Esophagus squamous epithelium (tissue), 5 donors: ENCODE measurements at regions not wholly inside any gene's neighbourhood (a gene's known extent, or its start where the extent isn't known, plus 50 kb on each side); places are given as distances from the start of the nearest gene placed in this dataset.

Experiments used
- DNase-seq: peaks from one replicate; lab custom pipeline; 2025; lab: John Stamatoyannopoulos, UW
- H3K27ac ChIP-seq, 4 donors: fragments of 200-600 bp; sonication (generic); one replicate each; pipeline ENCODE4 v1.5.1; 2016 to 2019; ENCODE audit warnings: mild to moderate bottlenecking in 1 of 4
- H3K27me3 ChIP-seq, 4 donors: fragments of 200-600 bp; sonication (generic); 1 replicate in 3 of 4; 2 replicates in 1 of 4; pipeline versions ENCODE4 v1.5.1 to v1.6.0; 2017 to 2021; ENCODE audit warnings: antibody characterized with exemption in 1 of 4
- H3K36me3 ChIP-seq, 3 donors: fragments of 200-600 bp; sonication (generic); one replicate each; pipeline ENCODE4 v1.5.1; 2016 to 2019
- H3K4me1 ChIP-seq, 3 donors: fragments of 200-600 bp; sonication (generic); one replicate each; pipeline ENCODE4 v1.5.1; 2017 to 2019
- H3K4me3 ChIP-seq, 4 donors: fragments of 200-600 bp; sonication (generic); 1 replicate in 3 of 4; 2 replicates in 1 of 4; pipeline ENCODE4 v1.5.1; 2016 to 2019; ENCODE audit warnings: mild to moderate bottlenecking in 2 of 4, moderate library complexity in 1 of 4
- H3K9me3 ChIP-seq, 3 donors: fragments of 200-600 bp; sonication (generic); one replicate each; pipeline ENCODE4 v1.5.1; 2016 to 2019
- CTCF ChIP-seq, 6 experiments: fragments of 450-650 bp in 4 of 6; fragments of 200-600 bp in 2 of 6; sonication (generic) in 2 of 6; IDR thresholded peaks; one replicate each; pipeline ENCODE4 v1.5.1; 2016 to 2019; ENCODE audit warnings: antibody characterized with exemption in 6 of 6, mild to moderate bottlenecking in 4 of 6, moderate library complexity in 4 of 6
- POLR2A ChIP-seq, 4 donors: fragments of 450-650 bp; IDR thresholded peaks; one replicate each; pipeline ENCODE4 v1.6.1; 2017; ENCODE audit warnings: antibody characterized with exemption in 4 of 4, mild to moderate bottlenecking in 4 of 4, moderate library complexity in 3 of 4
- WGBS, 2 donors: methylation state at CpG; one replicate each; pipeline ENCODE4 v1.1.5; 2018; 5-methylcytosine and 5-hydroxymethylcytosine counted together
- intact Hi-C: fragments of 100-400 bp; cut with DNase I; formaldehyde crosslinking; loops from one replicate; pipeline ENCODE4 v1.15.0; 2022
- donor health status: DM: yes; HTN: yes; CAD: no.

- no peaks in the 10 kb centered on the region for H3K9me3 ChIP-seq
- no peak for DNase-seq
- WGBS, 2 donors, result 73 to 79% methylated on average over 2 of the region's 2 CpGs
- TF ChIP-seq CTCF (IDR thresholded peaks at IDR 0.05), result no peak
- TF ChIP-seq POLR2A (IDR thresholded peaks at IDR 0.05), result no peak
- H3K4me1 ChIP-seq, result peaks cover 0 to 5% (median 0%) of the 10 kb centered on the region in 3 donors
- no peak overlapping the region for H3K27ac ChIP-seq
- H3K36me3 ChIP-seq, result no peaks in the 10 kb centered on the region
- H3K27me3 ChIP-seq, result no peaks in the 10 kb centered on the region
- no peak overlapping the region for H3K4me3 ChIP-seq
- intact Hi-C loops, result no loop called here
These were observed 72.5 kb upstream of the SLC38A4 start for GRCh38 chr12:46898152-46898931.

DNA sequence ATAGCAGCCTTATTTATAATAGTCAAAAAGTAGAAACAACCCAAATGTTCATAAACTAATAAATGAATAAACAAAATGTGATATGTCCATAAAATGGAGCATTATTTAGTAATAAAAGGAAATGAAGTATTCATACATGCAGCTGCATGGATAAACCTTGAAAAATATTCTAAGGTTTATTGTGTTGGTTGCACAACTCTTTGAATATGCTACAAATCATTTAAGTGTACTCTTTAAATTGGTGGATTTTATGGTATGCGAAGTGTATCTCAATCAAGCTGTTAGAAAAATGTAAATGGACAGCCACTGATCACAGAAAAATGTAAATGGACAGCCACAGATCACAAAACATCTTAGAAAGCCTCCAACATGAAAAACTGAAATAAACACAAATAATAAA, 73.2 kb upstream of the SLC38A4 start:
- H3K4me1 ChIP-seq, result peaks cover 0 to 5% (median 0%) of the 10 kb centered on the region in 3 donors
- H3K9me3 ChIP-seq, result no peaks in the 10 kb centered on the region
- intact Hi-C loops, result no loop called here
- TF ChIP-seq CTCF (IDR thresholded peaks at IDR 0.05) (no peak), POLR2A (IDR thresholded peaks at IDR 0.05) (no peak)
- H3K4me3 ChIP-seq, result no peak overlapping the region
- no peak for DNase-seq
- no peaks in the 10 kb centered on the region for H3K27me3 ChIP-seq
- WGBS, 2 donors, result 86 to 100% methylated on average over 1 of the region's 1 CpG
- H3K36me3 ChIP-seq, result no peaks in the 10 kb centered on the region
- no peak overlapping the region for H3K27ac ChIP-seq

DNA sequence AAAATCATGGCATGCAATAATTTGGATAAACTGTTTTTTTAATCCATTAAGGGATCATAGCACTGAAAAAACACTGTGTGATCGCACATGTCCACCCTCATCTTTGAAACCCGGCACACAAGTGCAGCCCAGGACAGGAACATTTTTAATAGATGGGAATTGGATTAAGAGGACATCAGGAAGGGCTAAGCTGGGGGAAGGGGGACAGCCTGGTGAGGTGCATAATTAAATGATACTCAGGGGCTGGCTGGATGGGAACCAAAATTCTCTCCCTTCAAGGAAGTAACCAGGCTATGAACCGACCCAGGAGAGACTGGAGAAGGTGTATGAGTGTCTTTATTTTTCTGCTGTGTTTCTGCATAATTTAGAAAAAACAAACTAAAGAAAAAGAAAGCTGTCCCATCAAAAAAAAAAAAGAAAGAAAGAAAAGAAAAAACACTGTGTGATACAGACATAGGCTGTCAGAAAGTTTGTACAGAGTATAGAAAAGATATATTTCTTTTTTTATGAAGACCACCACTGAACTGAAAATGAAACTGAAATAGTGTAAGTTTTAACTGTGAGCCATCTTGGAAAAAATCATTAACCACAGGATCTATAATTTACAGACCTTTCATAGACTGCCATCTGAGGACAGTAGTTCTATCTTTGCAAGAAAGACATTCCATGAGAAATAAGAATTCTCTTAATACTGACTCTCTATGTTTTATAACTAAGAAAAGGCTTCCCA, 75.1 kb upstream of the SLC38A4 start:
- H3K4me1 ChIP-seq, result peaks cover 0 to 15% (median 0%) of the 10 kb centered on the region in 3 donors
- intact Hi-C loops, result no loop called here
- H3K27me3 ChIP-seq, result no peaks in the 10 kb centered on the region
- TF ChIP-seq CTCF (IDR thresholded peaks at IDR 0.05) (no peak), POLR2A (IDR thresholded peaks at IDR 0.05) (no peak)
- 81% methylated on average over 3 of the region's 3 CpGs for WGBS, 2 donors
- no peaks in the 10 kb centered on the region for H3K36me3 ChIP-seq
- no peaks in the 10 kb centered on the region for H3K9me3 ChIP-seq
- DNase-seq, result no peak
- no peak overlapping the region for H3K27ac ChIP-seq
- H3K4me3 ChIP-seq, result no peak overlapping the region

- Histone ChIP-seq H3K27ac (no peak overlapping the region), H3K27me3 (no peaks in the 10 kb centered on the region), H3K4me3 (no peak overlapping the region), H3K4me1 (peaks cover 0 to 15% (median 0%) of the 10 kb centered on the region in 3 donors), H3K36me3 (no peaks in the 10 kb centered on the region), H3K9me3 (no peaks in the 10 kb centered on the region)
- WGBS, 2 donors, result 32 to 55% methylated on average over 3 of the region's 3 CpGs
- TF ChIP-seq CTCF (IDR thresholded peaks at IDR 0.05) (no peak), POLR2A (IDR thresholded peaks at IDR 0.05) (no peak)
- DNase-seq, result no peak
- intact Hi-C loops, result no loop called here
These were observed 75.8 kb upstream of the SLC38A4 start for GRCh38 chr12:46901464-46902205.
